HEK293 (cell line): ENCODE measurements at regions not wholly inside any gene's neighbourhood (a gene's known extent, or its start where the extent isn't known, plus 50 kb on each side); places are given as distances from the start of the nearest gene placed in this dataset.

Experiments used
- CTCF ChIA-PET: fragments of 350-600 bp; formaldehyde crosslinking; extraction: SDS; loops from one replicate; lab custom pipeline; 2021; ENCODE audit warnings: antibody characterized with exemption; lab: Yijun Ruan, JAX
- POLR2A ChIA-PET: fragments of 300-600 bp; formaldehyde crosslinking; extraction: SDS; loops from one replicate; lab custom pipeline; 2020; ENCODE audit warnings: antibody characterized with exemption, inconsistent platforms; lab: Yijun Ruan, JAX
- H3K27ac ChIP-seq: fragments of 200-500 bp; sonication (Bioruptor generic); 2 replicates; pipeline ENCODE4 v1.5.1; 2014; ENCODE audit warnings: low read depth, low read length, control low read depth, inconsistent platforms; ENCODE audit errors: extremely low read depth
- H3K36me3 ChIP-seq, 2 experiments: fragments of 200-500 bp in 1 of 2; sonication (Bioruptor generic) in 1 of 2; 1 replicate in 1 of 2; 2 replicates in 1 of 2; pipeline ENCODE4 v1.5.1; 2014 to 2017; ENCODE audit warnings: inconsistent platforms in 2 of 2, low read length in 2 of 2; ENCODE audit not compliant: control insufficient read depth in 2 of 2, insufficient read depth in 1 of 2
- H3K4me1 ChIP-seq: fragments of 200-500 bp; sonication (Bioruptor generic); 2 replicates; pipeline ENCODE4 v1.5.1; 2014; ENCODE audit warnings: mild to moderate bottlenecking, low read length, inconsistent platforms; ENCODE audit not compliant: control insufficient read depth, insufficient read depth
- H3K4me3 ChIP-seq: 2 replicates; pipeline ENCODE4 v1.5.1; 2011; ENCODE audit warnings: low read depth, mild to moderate bottlenecking, control low read depth, low read length, moderate library complexity
- H3K9me3 ChIP-seq: fragments of 200-500 bp; sonication (Bioruptor generic); 2 replicates; pipeline ENCODE4 v1.5.1; 2014; ENCODE audit warnings: low read depth, low read length, inconsistent platforms; ENCODE audit not compliant: control insufficient read depth, insufficient read depth
- EGR2 ChIP-seq: fragments of 450-650 bp; formaldehyde crosslinking; IDR thresholded peaks from 2 replicates; pipeline ENCODE4 v1.5.1; 2016; ENCODE audit warnings: low read depth, missing biosample characterization, missing genetic modification characterization
- FEZF1 ChIP-seq: fragments of 450-650 bp; formaldehyde crosslinking; IDR thresholded peaks from 2 replicates; pipeline ENCODE4 v1.5.1; 2016; ENCODE audit warnings: missing biosample characterization, missing genetic modification characterization
- HOXA7 ChIP-seq: sonication (generic); formaldehyde crosslinking; IDR thresholded peaks from 2 replicates; pipeline ENCODE4 v1.8.1; 2022; ENCODE audit warnings: missing genetic modification reagents, borderline replicate concordance
- REPIN1 ChIP-seq: fragments of 450-650 bp; formaldehyde crosslinking; IDR thresholded peaks from 2 replicates; pipeline ENCODE4 v1.5.1; 2017; ENCODE audit warnings: missing biosample characterization, missing genetic modification characterization, low read depth
- SETDB1 ChIP-seq: IDR thresholded peaks from one replicate; pipeline ENCODE4 v1.6.1; 2017; ENCODE audit warnings: mild to moderate bottlenecking, low read length, moderate library complexity, mixed read lengths; ENCODE audit not compliant: insufficient read length
- SP7 ChIP-seq: fragments of 450-650 bp; formaldehyde crosslinking; IDR thresholded peaks from 2 replicates; pipeline ENCODE4 v1.5.1; 2016; ENCODE audit warnings: missing biosample characterization, missing genetic modification characterization
- WT1 ChIP-seq: fragments of 450-650 bp; formaldehyde crosslinking; IDR thresholded peaks from 2 replicates; pipeline ENCODE4 v1.5.1; 2016; ENCODE audit warnings: missing biosample characterization, missing genetic modification characterization
- ZBTB1 ChIP-seq: fragments of 450-650 bp; formaldehyde crosslinking; IDR thresholded peaks from 2 replicates; pipeline ENCODE4 v1.5.1; 2016; ENCODE audit warnings: missing biosample characterization, missing genetic modification characterization
- ZBTB17 ChIP-seq: fragments of 450-650 bp; formaldehyde crosslinking; IDR thresholded peaks from 2 replicates; pipeline ENCODE4 v1.5.1; 2016; ENCODE audit warnings: missing biosample characterization, missing genetic modification characterization
- ZEB2 ChIP-seq: fragments of 450-650 bp; formaldehyde crosslinking; IDR thresholded peaks from 2 replicates; pipeline ENCODE4 v1.5.1; 2016; ENCODE audit warnings: missing biosample characterization, missing genetic modification characterization
- ZNF112 ChIP-seq: fragments of 450-650 bp; formaldehyde crosslinking; IDR thresholded peaks from 2 replicates; pipeline ENCODE4 v1.5.0; 2017; ENCODE audit warnings: missing biosample characterization, missing genetic modification characterization
- ZNF202 ChIP-seq: fragments of 450-650 bp; formaldehyde crosslinking; IDR thresholded peaks from 2 replicates; pipeline ENCODE4 v1.5.1; 2016; ENCODE audit warnings: missing biosample characterization, missing genetic modification characterization, borderline replicate concordance
- ZNF292 ChIP-seq: fragments of 450-650 bp; formaldehyde crosslinking; IDR thresholded peaks from 2 replicates; pipeline ENCODE4 v1.5.1; 2016; ENCODE audit warnings: low read depth, missing biosample characterization, missing genetic modification characterization, borderline replicate concordance
- ZNF366 ChIP-seq: fragments of 450-650 bp; formaldehyde crosslinking; conservative IDR thresholded peaks from 2 replicates; pipeline ENCODE4 v1.5.1; 2016; ENCODE audit warnings: missing biosample characterization, missing genetic modification characterization
- ZNF510 ChIP-seq: fragments of 450-650 bp; formaldehyde crosslinking; IDR thresholded peaks from 2 replicates; pipeline ENCODE4 v1.5.1; 2018; ENCODE audit warnings: mild to moderate bottlenecking, missing genetic modification characterization, missing biosample characterization; ENCODE audit not compliant: insufficient replicate concordance
- ZNF560 ChIP-seq: fragments of 450-650 bp; formaldehyde crosslinking; IDR thresholded peaks from 2 replicates; pipeline ENCODE4 v1.5.1; 2017; ENCODE audit warnings: missing biosample characterization, missing genetic modification characterization, borderline replicate concordance
- ZNF621 ChIP-seq: fragments of 450-650 bp; formaldehyde crosslinking; IDR thresholded peaks from 2 replicates; pipeline ENCODE4 v1.5.1; 2017; ENCODE audit warnings: missing biosample characterization, missing genetic modification characterization
- ZNF76 ChIP-seq: fragments of 450-650 bp; formaldehyde crosslinking; IDR thresholded peaks from 2 replicates; pipeline ENCODE4; 2016; ENCODE audit warnings: low read depth, missing biosample characterization, missing genetic modification characterization, borderline replicate concordance
- ZNF785 ChIP-seq: fragments of 450-650 bp; formaldehyde crosslinking; IDR thresholded peaks from 2 replicates; pipeline ENCODE4 v1.5.1; 2016; ENCODE audit warnings: missing biosample characterization, missing genetic modification characterization
- ZNF792 ChIP-seq: fragments of 450-650 bp; formaldehyde crosslinking; IDR thresholded peaks from 2 replicates; pipeline ENCODE4 v1.5.1; 2016; ENCODE audit warnings: missing biosample characterization, missing genetic modification characterization
- TF ChIP-seq, protein P1 (sequence below): fragments of 450-650 bp; formaldehyde crosslinking; IDR thresholded peaks from 2 replicates; pipeline ENCODE4 v1.5.1; 2016; ENCODE audit warnings: missing biosample characterization, missing genetic modification characterization
- TF ChIP-seq, protein P2 (sequence below): fragments of 450-650 bp; formaldehyde crosslinking; IDR thresholded peaks from 2 replicates; pipeline ENCODE4 v1.5.1; 2016; ENCODE audit warnings: missing biosample characterization, missing genetic modification characterization
- TF ChIP-seq, protein P3 (sequence below): fragments of 450-650 bp; formaldehyde crosslinking; IDR thresholded peaks from 2 replicates; pipeline ENCODE4 v1.5.1; 2016; ENCODE audit warnings: missing biosample characterization, missing genetic modification characterization

DNA sequence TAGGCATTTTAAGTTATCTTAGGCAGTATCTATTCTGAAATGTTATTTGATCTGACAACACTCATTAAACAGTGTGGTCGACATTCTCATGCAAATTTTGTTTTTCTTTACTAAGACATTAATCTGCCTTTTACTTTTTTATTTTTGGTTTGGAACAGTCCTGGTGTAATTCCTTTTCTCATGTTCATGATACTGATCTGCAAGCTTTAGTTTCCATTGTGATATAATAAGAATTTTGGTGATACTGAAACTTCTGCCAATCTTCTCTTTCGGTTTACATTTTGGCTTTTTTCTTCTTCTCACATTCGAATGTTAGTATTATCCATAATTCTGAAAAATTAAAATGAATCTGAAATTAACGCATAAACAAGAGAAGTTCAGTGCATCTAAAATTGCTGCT is 281.9 kb upstream of the MTPN start:
- Histone ChIP-seq H3K4me3 (no peak overlapping the region), H3K9me3 (no peaks in the 10 kb centered on the region), H3K4me1 (no peaks in the 10 kb centered on the region), H3K27ac (no peak overlapping the region), H3K36me3 (no peaks in the 10 kb centered on the region)
- ChIA-PET CTCF (no interaction called here), POLR2A (no interaction called here)
- TF ChIP-seq ZNF785 (tag by site-specific recombination): no peak
- TF ChIP-seq SETDB1: no peak
- TF ChIP-seq ZNF292 (tag by site-specific recombination): no peak
- no peak for TF ChIP-seq ZNF112 (tag by site-specific recombination)
- TF ChIP-seq ZNF560: no peak
- no peak for TF ChIP-seq EGR2 (tag by site-specific recombination)
- TF ChIP-seq, protein P1, sequence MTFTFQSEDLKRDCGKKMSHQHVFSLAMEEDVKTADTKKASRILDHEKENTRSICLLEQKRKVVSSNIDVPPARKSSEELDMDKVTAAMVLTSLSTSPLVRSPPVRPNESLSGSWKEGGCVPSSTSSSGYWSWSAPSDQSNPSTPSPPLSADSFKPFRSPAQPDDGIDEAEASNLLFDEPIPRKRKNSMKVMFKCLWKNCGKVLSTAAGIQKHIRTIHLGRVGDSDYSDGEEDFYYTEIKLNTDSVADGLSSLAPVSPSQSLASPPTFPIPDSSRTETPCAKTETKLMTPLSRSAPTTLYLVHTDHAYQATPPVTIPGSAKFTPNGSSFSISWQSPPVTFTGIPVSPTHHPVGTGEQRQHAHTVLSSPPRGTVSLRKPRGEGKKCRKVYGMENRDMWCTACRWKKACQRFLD (tag by site-specific recombination): no peak
- no peak for TF ChIP-seq ZNF621 (tag by site-specific recombination)
- no peak for TF ChIP-seq FEZF1 (tag by site-specific recombination)
- no peak for TF ChIP-seq ZBTB17
- no peak for TF ChIP-seq WT1 (tag by site-specific recombination)
- TF ChIP-seq SP7: no peak
- TF ChIP-seq, protein P2, sequence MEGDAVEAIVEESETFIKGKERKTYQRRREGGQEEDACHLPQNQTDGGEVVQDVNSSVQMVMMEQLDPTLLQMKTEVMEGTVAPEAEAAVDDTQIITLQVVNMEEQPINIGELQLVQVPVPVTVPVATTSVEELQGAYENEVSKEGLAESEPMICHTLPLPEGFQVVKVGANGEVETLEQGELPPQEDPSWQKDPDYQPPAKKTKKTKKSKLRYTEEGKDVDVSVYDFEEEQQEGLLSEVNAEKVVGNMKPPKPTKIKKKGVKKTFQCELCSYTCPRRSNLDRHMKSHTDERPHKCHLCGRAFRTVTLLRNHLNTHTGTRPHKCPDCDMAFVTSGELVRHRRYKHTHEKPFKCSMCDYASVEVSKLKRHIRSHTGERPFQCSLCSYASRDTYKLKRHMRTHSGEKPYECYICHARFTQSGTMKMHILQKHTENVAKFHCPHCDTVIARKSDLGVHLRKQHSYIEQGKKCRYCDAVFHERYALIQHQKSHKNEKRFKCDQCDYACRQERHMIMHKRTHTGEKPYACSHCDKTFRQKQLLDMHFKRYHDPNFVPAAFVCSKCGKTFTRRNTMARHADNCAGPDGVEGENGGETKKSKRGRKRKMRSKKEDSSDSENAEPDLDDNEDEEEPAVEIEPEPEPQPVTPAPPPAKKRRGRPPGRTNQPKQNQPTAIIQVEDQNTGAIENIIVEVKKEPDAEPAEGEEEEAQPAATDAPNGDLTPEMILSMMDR: no peak
- TF ChIP-seq ZNF792 (tag by site-specific recombination): no peak
- TF ChIP-seq, protein P3, sequence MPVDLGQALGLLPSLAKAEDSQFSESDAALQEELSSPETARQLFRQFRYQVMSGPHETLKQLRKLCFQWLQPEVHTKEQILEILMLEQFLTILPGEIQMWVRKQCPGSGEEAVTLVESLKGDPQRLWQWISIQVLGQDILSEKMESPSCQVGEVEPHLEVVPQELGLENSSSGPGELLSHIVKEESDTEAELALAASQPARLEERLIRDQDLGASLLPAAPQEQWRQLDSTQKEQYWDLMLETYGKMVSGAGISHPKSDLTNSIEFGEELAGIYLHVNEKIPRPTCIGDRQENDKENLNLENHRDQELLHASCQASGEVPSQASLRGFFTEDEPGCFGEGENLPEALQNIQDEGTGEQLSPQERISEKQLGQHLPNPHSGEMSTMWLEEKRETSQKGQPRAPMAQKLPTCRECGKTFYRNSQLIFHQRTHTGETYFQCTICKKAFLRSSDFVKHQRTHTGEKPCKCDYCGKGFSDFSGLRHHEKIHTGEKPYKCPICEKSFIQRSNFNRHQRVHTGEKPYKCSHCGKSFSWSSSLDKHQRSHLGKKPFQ: no peak
- TF ChIP-seq REPIN1: no peak
- no peak for TF ChIP-seq ZBTB1
- no peak for TF ChIP-seq ZNF202 (tag by site-specific recombination)
- no peak for TF ChIP-seq ZNF510 (tag by site-specific recombination)
- TF ChIP-seq HOXA7 (CRISPR knock-in tag): no peak

DNA sequence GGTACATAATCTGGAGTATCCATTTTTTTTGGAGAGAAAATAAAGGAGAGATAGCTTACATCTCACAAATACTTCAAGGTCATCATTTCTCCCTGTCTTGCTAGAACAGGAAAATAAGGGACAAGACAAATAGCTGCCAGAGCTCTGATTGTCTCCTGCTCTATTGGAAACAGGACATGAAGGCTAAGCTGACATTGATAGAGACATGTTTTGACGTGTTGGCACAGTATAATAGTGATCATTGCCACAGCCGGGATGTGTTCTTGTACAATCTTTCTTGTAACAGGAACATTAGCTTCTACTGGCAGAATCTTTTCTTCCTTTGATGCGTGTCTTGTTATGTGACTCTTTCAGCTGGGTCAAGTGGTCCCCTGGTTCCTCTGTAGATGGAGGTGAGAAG is 279.3 kb upstream of the MTPN start:
- CTCF ChIA-PET: no interaction called here
- TF ChIP-seq ZNF366 (tag by site-specific recombination) (no peak), ZNF76 (tag by site-specific recombination) (no peak), ZEB2 (no peak)
- TF ChIP-seq, all 188 proteins: peak for 0
- no peak overlapping the region for H3K4me3 ChIP-seq
- no peaks in the 10 kb centered on the region for H3K9me3 ChIP-seq
- POLR2A ChIA-PET: no interaction called here
- no peak overlapping the region for H3K27ac ChIP-seq
- H3K36me3 ChIP-seq: no peaks in the 10 kb centered on the region
- no peaks in the 10 kb centered on the region for H3K4me1 ChIP-seq
